Left lung (tissue), 4 donors: ENCODE measurements at regions not wholly inside any gene's neighbourhood (a gene's known extent, or its start where the extent isn't known, plus 50 kb on each side); places are given as distances from the start of the nearest gene placed in this dataset.
A peak's percentile ranks its signal among the peaks of the same experiment; 100 is the strongest.

ENCODE experiments used
- ATAC-seq: fragments of 200-7000 bp; cut with Tn5 transposase; one replicate; pipeline ENCODE4 v1.9.1; 2020; ENCODE audit warnings: moderate library complexity
- DNase-seq, 4 donors: peaks; one replicate each; pipeline ENCODE4 v3.0.0-alpha.2; 2013 to 2020
- H3K27ac ChIP-seq, 2 donors: fragments of 200-600 bp; sonication (generic) in 1 of 2; one replicate each; pipeline versions ENCODE4 v1.5.0 to v1.8.0; 2020 to 2021
- H3K27me3 ChIP-seq, 2 donors: fragments of 200-600 bp; sonication (generic) in 1 of 2; one replicate each; pipeline versions ENCODE4 v1.5.0 to v1.8.0; 2020 to 2021
- H3K36me3 ChIP-seq, 2 donors: fragments of 200-600 bp; sonication (generic) in 1 of 2; one replicate each; pipeline versions ENCODE4 v1.5.0 to v1.8.0; 2020 to 2021
- H3K4me1 ChIP-seq, 2 donors: fragments of 200-600 bp; one replicate each; pipeline ENCODE4 v1.8.0; 2021
- H3K4me3 ChIP-seq, 2 donors: fragments of 200-600 bp; sonication (generic) in 1 of 2; one replicate each; pipeline versions ENCODE4 v1.5.0 to v1.8.0; 2020 to 2021; ENCODE audit warnings: mild to moderate bottlenecking in 1 of 2
- H3K9me3 ChIP-seq, 2 donors: fragments of 200-600 bp; sonication (generic) in 1 of 2; one replicate each; pipeline versions ENCODE4 v1.5.0 to v1.8.0; 2020 to 2021
- intact Hi-C, 2 donors: fragments of 100-400 bp; cut with DNase I; formaldehyde crosslinking; loops; one replicate each; pipeline versions ENCODE4 v1.11.2 to v1.14.2; 2022
- TF ChIP-seq, protein P1 (sequence below), 2 donors: fragments of 200-600 bp; sonication (generic) in 1 of 2; IDR thresholded peaks; one replicate each; pipeline versions ENCODE4 v1.5.0 to v1.8.0; 2021; ENCODE audit warnings: antibody characterized with exemption in 2 of 2
- donor health status: DM: no; HTN: yes; CAD: no.
- donor health status: DM: no; HTN: no; CAD: no.

DNA sequence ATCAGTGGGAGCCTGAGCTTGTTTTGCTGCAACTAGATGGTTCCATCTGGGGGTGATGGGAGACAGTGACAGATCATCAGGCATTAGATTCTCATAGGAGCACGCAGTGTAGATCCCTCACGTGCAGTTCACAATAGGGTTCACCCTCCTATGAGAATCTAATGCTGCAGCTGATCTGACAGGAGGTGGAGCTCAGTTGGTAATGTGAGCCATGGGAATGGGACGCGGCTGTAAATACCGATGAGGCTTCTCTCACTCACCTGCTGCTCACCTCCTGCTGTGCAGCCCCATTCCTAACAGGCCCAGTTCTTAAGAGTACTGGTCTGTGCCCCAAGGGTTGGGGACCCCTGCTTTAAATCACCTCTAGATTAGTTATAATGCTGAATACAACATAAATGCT is 137.5 kb upstream of the PLEKHM1 start:
- TF ChIP-seq, protein P1, sequence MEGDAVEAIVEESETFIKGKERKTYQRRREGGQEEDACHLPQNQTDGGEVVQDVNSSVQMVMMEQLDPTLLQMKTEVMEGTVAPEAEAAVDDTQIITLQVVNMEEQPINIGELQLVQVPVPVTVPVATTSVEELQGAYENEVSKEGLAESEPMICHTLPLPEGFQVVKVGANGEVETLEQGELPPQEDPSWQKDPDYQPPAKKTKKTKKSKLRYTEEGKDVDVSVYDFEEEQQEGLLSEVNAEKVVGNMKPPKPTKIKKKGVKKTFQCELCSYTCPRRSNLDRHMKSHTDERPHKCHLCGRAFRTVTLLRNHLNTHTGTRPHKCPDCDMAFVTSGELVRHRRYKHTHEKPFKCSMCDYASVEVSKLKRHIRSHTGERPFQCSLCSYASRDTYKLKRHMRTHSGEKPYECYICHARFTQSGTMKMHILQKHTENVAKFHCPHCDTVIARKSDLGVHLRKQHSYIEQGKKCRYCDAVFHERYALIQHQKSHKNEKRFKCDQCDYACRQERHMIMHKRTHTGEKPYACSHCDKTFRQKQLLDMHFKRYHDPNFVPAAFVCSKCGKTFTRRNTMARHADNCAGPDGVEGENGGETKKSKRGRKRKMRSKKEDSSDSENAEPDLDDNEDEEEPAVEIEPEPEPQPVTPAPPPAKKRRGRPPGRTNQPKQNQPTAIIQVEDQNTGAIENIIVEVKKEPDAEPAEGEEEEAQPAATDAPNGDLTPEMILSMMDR (IDR thresholded peaks at IDR 0.05), result no peak
- intact Hi-C loops, result no loop called here
- no peaks in the 10 kb centered on the region for H3K4me1 ChIP-seq
- no peak overlapping the region for H3K27ac ChIP-seq
- no peaks in the 10 kb centered on the region for H3K9me3 ChIP-seq
- ATAC-seq (no peak), DNase-seq (no peak)
- no peak overlapping the region for H3K4me3 ChIP-seq
- H3K36me3 ChIP-seq, result peaks cover 0 to 23% of the 10 kb centered on the region in 2 donors
- no peaks in the 10 kb centered on the region for H3K27me3 ChIP-seq

DNA sequence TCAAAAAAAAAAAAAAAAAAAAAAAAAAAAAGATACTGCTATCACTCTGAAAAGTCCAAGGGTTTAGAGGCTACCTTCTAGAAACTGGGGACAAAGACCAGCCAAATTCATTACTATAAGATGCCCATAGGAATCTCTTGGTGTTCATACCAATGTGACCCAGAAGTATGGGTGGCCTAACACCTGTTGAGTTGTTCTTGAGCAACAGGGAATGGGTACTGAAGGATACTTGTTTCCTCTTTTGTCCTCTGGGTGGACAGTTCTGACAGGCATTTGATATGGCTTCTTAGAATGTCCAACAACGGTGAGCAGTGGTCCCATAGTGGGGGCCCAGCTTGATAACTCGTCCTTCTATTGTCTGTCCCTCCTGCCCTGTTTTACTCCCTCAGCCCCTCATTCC is 141.4 kb upstream of the PLEKHM1 start:
- H3K36me3 ChIP-seq, result peaks cover 0 to 50% of the 10 kb centered on the region in 2 donors
- no peak for ATAC-seq

GRCh38 chr17:45639297-45639849 is 144.7 kb upstream of the CRHR1 start:
- Histone ChIP-seq H3K4me3 (no peak overlapping the region), H3K27me3 (no peaks in the 10 kb centered on the region), H3K27ac (no peak overlapping the region), H3K4me1 (no peaks in the 10 kb centered on the region), H3K9me3 (no peaks in the 10 kb centered on the region), H3K36me3 (peaks cover 0 to 24% of the 10 kb centered on the region in 2 donors)
- TF ChIP-seq, protein P1 (IDR thresholded peaks at IDR 0.05), result no peak
- intact Hi-C loops, result no loop called here
- no peak for ATAC-seq
- no peak for DNase-seq

More for the DNA sequence above, 141.4 kb upstream of the PLEKHM1 start:
- Histone ChIP-seq H3K4me1 (no peaks in the 10 kb centered on the region), H3K9me3 (no peaks in the 10 kb centered on the region), H3K4me3 (no peak overlapping the region), H3K27ac (no peak overlapping the region), H3K27me3 (no peaks in the 10 kb centered on the region)
- DNase-seq, result no peak
- intact Hi-C loops, result no loop called here
- TF ChIP-seq, protein P1 (IDR thresholded peaks at IDR 0.05), result no peak

- intact Hi-C loops, result loop anchor here in 1 of 2 donors (5.0 kb wide), 1 partner anchor 192 kb away; no protein-coding TSS in a partner anchor
- ATAC-seq, result peak; percentile 95
- no peaks in the 10 kb centered on the region for H3K4me1 ChIP-seq
- H3K27ac ChIP-seq, result no peak overlapping the region
- peaks cover 0 to 3% of the 10 kb centered on the region in 2 donors for H3K27me3 ChIP-seq
- TF ChIP-seq, protein P1 (IDR thresholded peaks at IDR 0.05), result peak; percentile 89
- no peak overlapping the region for H3K4me3 ChIP-seq
- H3K9me3 ChIP-seq, result no peaks in the 10 kb centered on the region
- DNase-seq, result peak in 3 of 4 donors; percentile 47 to 79 (median 60)
- H3K36me3 ChIP-seq, result peaks cover 0 to 16% of the 10 kb centered on the region in 2 donors
These were observed 143.8 kb upstream of the CRHR1 start for GRCh38 chr17:45640141-45640850.

DNA sequence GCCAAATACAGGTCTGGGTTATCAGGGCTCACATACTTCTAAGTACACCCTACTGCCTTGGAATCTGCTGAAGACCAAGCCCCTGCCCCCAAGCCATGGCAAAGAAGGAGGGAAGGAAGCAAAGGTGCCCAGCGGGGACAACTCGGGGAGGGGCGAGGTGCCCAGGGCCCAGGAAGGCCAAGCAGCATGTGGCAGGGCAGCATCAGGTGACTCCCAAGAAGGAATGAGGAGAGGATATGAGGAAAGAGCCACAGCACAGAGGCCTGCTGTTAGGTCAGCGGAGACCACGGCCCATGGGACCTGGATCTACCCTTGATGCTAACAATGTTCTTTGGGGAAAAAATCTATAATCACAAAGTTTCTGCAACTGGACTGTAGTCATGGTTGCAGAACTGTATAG is 142.6 kb upstream of the CRHR1 start:
- Histone ChIP-seq H3K27me3 (peaks cover under 1 to 15% of the 10 kb centered on the region in 2 donors), H3K36me3 (peaks cover 0 to 5% of the 10 kb centered on the region in 2 donors), H3K27ac (no peak overlapping the region), H3K9me3 (no peaks in the 10 kb centered on the region), H3K4me1 (no peaks in the 10 kb centered on the region), H3K4me3 (no peak overlapping the region)
- DNase-seq (no peak), ATAC-seq (no peak)
- intact Hi-C loops, result loop anchor here in 1 of 2 donors (5.0 kb wide), 1 partner anchor 191 kb away; no protein-coding TSS in a partner anchor
- TF ChIP-seq, protein P1 (IDR thresholded peaks at IDR 0.05), result no peak
